Left colon (tissue), 2 donors: ENCODE measurements at regions not wholly inside any gene's neighbourhood (a gene's known extent, or its start where the extent isn't known, plus 50 kb on each side); places are given as distances from the start of the nearest gene placed in this dataset.
A peak's percentile ranks its signal among the peaks of the same experiment; 100 is the strongest.

Source experiments
- ATAC-seq: fragments of 200-7000 bp; cut with Tn5 transposase; one replicate; pipeline ENCODE4 v1.9.1; 2020; ENCODE audit warnings: mild to moderate bottlenecking, moderate library complexity
- DNase-seq, 2 donors: peaks; one replicate each; pipeline ENCODE4 v3.0.0-alpha.2; 2020
- intact Hi-C, 2 donors: fragments of 100-400 bp; cut with DNase I in 1 of 2; cut with micrococcal nuclease in 1 of 2; formaldehyde crosslinking; loops; one replicate each; pipeline versions ENCODE4 v1.11.2 to v1.14.0; 2022; cut with DNase I, micrococcal nuclease
- donor health status: DM: no; HTN: no; CAD: no.
- donor health status: DM: yes; HTN: yes; CAD: no.

- ATAC-seq (no peak), DNase-seq (no peak)
- intact Hi-C loops: no loop called here
Measured at GRCh38 chr10:83863283-83863966, 275.9 kb upstream of the GHITM start.

- ATAC-seq (no peak), DNase-seq (no peak)
- intact Hi-C loops: no loop called here
Measured at GRCh38 chr10:83869898-83870297, 269.4 kb upstream of the GHITM start.

GRCh38 chr10:83871187-83872081 is 267.9 kb upstream of the GHITM start:
- intact Hi-C loops: no loop called here
- peak; percentile 86 for ATAC-seq
- DNase-seq: peak; percentile 38 to 64

- intact Hi-C loops: no loop called here
- DNase-seq: no peak
Measured at GRCh38 chr10:83880252-83880791, 259.0 kb upstream of the GHITM start.

GRCh38 chr10:83881661-83882060 is 257.6 kb upstream of the GHITM start:
- ATAC-seq: no peak

More at GRCh38 chr10:83880252-83880791, 259.0 kb upstream of the GHITM start:
- ATAC-seq: no peak

GRCh38 chr10:83886871-83887270 is 252.4 kb upstream of the GHITM start:
- DNase-seq (no peak), ATAC-seq (no peak)
- intact Hi-C loops: no loop called here

More at GRCh38 chr10:83881661-83882060, 257.6 kb upstream of the GHITM start:
- intact Hi-C loops: no loop called here
- no peak for DNase-seq

- intact Hi-C loops: no loop called here
- ATAC-seq: no peak
- no peak for DNase-seq
Measured at GRCh38 chr10:83892737-83893136, 246.6 kb upstream of the GHITM start.

GRCh38 chr10:83896219-83896618 is 243.1 kb upstream of the GHITM start:
- intact Hi-C loops: no loop called here
- DNase-seq (no peak), ATAC-seq (no peak)

- ATAC-seq (no peak), DNase-seq (no peak)
- intact Hi-C loops: no loop called here
Measured at GRCh38 chr10:83897626-83898025, 241.7 kb upstream of the GHITM start.

GRCh38 chr10:83908506-83908905 is 230.8 kb upstream of the GHITM start:
- intact Hi-C loops: no loop called here
- no peak for DNase-seq
- no peak for ATAC-seq

GRCh38 chr10:83909001-83909400 is 230.3 kb upstream of the GHITM start:
- intact Hi-C loops: no loop called here
- ATAC-seq (no peak), DNase-seq (no peak)

- DNase-seq (no peak), ATAC-seq (no peak)
- intact Hi-C loops: no loop called here
Measured at GRCh38 chr10:83915801-83916200, 223.5 kb upstream of the GHITM start.

- ATAC-seq (peak; percentile 48), DNase-seq (peak in 1 of 2 donors; percentile 16)
- intact Hi-C loops: no loop called here
Measured at GRCh38 chr10:83917537-83918506, 221.5 kb upstream of the GHITM start.

- intact Hi-C loops: no loop called here
- DNase-seq (no peak), ATAC-seq (no peak)
Measured at GRCh38 chr10:83919187-83919586, 220.1 kb upstream of the GHITM start.

- DNase-seq (no peak), ATAC-seq (no peak)
- intact Hi-C loops: no loop called here
Measured at GRCh38 chr10:83921984-83922860, 217.1 kb upstream of the GHITM start.

GRCh38 chr10:83925133-83925532 is 214.2 kb upstream of the GHITM start:
- DNase-seq (no peak), ATAC-seq (no peak)
- intact Hi-C loops: no loop called here

GRCh38 chr10:83926606-83927005 is 212.7 kb upstream of the GHITM start:
- ATAC-seq (no peak), DNase-seq (no peak)
- intact Hi-C loops: no loop called here

- ATAC-seq (no peak), DNase-seq (no peak)
- intact Hi-C loops: no loop called here
Measured at GRCh38 chr10:83927166-83927565, 212.1 kb upstream of the GHITM start.
